Dedifferentiated amniotic fluid mesenchymal stem cell (primary cell): ENCODE measurements at regions not wholly inside any gene's neighbourhood (a gene's known extent, or its start where the extent isn't known, plus 50 kb on each side); places are given as distances from the start of the nearest gene placed in this dataset.

Experiments used
- DNase-seq: peaks from one replicate; pipeline ENCODE4 v3.0.0-alpha.2; 2016; ENCODE audit errors: extremely low spot score

DNA sequence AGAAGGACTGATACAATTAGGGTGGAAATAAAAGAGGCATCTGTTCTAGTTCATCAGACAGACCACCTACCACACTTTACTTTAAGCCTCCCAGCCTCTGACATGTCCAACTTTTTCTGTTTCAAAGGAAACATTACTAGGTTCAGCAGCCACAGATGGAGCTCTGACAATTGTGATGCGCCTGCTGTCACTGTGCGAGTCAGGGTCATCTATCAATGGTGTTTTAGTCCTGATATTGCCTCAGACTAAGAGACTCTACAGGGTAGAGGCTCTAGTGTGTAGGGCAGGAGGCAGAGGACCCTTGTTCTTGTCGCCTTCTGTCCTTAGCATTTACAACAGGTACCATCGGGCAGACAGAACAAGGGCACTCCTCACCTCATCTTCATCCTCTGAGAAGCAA, 685.0 kb upstream of the SGCG start:
- DNase-seq, result no peak

DNA sequence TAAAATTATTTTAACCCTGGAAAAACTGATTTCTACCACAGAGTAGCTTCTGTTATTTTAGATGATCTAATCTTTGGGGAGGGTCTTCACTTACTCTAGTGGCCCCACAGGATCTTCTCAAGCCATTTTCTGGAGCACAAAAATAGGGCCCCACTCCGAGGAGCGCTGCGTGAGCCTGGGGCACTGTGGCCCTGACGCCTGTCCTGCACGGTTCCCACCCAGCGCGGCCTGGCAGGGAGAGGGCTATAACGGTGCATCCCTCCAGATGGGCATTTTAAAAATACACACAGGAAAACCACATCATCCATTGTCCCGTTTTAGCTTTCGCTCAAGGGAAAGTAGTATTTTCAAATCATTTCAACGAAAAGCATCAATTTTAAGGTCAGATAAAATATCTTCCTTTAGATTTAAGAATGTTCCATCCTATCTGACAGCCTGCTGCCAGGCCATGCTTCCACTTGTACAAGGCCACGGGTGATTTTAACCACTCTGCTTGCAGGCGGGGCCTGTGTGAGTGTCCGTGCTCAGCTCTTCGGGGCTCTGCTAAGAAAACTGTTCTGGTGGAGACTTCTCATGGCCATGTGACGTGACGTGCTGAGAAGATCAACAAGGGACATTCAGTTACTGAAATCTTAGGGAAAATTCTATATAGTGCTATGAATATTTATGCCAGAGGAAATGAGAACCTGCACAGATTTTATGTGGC, 683.8 kb upstream of the SGCG start:
- no peak for DNase-seq

DNA sequence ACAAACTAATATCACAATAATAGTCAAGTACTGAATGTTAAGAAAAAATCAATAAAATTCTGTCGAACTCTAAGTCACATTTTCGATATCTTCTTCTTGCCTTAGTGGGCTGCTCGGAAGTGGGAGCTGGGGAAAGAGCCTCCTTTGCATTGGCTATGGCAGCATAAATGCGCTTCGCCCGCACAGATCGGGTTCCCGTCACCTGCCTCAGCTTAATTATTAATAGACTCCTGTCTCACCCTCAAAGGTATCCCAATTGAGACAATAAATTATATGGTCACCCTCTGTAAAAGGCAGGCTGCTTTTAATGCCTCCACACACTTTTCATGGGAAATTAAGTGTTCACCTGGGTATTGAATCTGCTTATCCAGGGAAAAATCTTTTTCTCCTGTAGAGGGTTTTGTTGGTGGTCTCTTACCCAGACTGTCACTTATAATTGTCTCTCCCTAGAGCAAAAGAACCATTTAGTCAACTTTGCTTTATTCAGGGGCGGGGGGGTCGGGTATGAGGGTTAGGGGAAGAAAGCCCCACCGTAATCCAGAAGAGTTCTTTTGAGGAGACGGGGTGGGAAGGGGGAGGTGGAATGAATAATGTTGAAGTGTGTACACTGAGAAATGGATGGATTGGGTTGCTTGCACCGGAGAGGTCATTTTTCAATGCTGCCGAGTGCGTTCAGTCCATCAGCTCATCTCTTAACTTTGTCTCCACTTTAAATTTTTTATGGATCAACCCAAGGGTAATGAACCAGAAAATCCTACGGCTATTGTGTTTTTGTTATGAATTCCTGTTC, 682.6 kb upstream of the SGCG start:
- no peak for DNase-seq

DNA sequence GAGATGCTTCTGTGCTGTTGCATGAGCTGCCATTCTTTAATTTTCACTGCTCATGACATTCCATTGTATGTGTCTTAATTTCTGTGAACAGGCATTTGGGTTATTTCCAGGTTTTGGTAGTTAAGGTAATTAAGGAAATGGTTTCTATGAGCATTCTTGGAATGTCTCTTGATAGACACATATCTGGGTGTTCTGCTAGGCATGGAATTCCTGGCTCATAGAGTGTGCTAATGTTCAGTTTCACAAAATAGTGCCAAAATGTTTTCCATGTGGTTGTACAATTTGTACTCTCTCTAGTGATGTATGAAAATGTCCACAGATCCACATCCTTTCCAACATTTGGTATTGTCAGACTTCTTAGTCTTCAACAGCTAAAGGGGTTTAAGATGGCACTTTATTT, 680.9 kb upstream of the SGCG start:
- no peak for DNase-seq

DNA sequence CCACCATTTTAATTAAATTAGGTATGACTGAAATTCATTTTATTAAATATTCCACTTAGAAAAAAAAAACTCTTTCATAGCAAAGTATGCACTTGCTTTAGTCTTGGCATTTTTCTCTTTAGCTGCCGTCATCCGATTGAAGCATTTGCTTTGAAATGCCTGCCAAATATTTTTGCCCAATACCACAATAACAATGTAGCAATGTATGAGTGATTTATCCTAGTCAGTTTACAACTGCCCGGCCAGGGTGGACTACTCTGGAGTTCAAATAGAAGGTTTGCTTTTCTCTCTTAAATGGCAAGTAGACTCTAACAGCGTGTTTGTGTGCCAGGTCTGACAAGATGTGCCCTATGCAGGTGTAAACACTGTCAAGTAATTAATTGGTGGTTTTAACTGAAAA, 675.3 kb upstream of the SGCG start:
- no peak for DNase-seq

DNA sequence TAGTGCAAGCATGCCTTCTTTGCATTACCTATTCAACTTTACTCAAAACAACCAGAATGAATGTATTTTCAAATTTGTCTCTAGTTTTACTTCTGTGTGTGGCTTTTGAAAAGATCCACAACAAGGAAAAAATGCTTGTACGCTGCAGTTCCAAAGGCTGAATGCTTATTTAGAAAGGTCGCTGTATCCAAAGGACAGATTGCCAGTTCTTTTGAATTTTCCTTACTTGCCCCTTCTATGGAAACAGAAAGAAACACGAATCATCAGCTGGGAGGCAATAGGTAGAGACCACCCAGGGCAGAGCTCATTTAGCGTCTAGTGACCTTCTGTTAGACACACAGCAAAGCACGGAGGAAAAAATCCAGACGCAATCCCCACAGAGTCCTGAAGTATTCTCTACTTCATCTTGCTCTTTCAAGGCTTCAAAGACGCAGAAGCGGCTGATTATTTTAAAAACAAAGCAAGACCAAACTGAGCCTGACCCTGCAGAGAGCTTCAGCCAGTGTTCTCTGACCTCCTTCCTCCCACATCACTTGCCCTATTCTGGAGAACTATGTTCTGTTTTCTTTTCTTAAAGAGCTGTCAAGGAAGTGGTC, 674.6 kb upstream of the SGCG start:
- DNase-seq, result no peak

DNA sequence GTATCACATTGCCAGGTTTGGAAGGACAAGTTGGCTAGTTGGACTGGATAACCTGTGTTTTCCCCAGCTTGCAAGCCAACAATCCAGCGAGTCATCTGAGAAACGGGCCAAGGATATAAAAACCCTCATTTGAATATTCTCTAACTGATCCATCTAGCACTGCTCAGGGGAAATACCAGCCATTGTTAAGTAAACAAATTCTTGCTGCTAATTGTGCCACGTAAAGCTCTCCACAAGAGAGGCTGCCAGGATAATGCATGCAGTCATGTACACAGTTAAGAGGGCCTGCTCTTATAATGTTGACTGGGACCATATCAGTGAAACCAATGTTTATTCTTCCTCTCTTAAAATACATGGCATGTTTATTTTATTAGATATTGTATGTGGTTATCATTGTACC, 663.2 kb upstream of the SGCG start:
- no peak for DNase-seq

DNA sequence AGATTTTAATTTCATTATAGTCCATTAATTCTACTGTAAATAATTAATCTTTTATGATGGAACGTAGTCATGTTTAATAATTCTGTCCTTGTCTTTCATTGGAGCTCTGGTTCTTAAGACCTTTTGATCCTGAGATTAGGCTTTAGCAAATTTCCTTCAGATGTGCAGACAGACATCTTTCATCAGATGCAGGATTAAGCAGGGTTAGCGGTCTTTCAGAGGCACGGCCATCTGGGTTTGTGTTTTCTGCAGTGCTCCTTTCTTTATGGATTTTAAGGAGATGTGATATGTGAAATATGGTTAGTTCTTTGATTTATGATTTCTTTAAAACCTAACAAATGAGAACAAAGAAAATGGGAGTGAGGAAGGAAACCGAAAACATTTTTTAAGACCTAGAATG, 643.9 kb upstream of the SGCG start:
- DNase-seq, result no peak

DNA sequence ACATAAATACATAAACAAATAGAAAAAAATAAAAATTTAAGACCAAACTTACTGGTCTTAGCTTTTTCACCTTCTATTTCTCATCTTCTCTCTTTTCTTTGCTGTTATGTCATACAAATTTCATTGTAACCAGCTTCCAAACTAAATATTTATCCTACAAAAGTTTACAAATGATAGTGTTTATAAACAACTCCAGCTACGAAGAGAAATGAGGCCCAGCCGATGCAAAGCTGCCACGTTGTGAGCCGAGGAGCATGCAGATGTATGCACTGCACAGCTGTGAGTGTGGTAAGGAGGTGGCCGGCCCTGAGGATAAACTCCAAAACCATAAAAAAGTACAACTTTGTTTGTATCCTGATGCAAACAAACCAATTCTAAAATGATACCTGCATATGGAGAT, 642.4 kb upstream of the SGCG start:
- no peak for DNase-seq

DNA sequence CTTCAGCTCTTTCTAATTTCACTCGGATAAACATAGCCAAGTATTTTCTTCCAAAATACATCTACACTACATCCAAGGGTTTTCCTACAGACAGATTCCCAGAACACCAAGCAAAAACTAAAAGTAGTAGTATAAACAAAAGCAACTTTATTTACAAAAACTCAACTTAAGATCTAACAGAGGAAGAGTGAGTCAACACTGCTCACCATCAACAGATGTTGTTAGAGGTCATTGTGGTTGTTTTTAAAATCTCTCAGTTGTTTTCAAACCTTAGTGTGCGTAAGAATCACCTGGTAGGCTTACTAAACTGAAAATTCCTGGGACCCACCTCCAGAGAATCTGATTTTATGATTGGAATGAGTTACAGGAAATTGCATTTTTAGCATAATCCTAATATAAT, 631.7 kb upstream of the SGCG start:
- no peak for DNase-seq

DNA sequence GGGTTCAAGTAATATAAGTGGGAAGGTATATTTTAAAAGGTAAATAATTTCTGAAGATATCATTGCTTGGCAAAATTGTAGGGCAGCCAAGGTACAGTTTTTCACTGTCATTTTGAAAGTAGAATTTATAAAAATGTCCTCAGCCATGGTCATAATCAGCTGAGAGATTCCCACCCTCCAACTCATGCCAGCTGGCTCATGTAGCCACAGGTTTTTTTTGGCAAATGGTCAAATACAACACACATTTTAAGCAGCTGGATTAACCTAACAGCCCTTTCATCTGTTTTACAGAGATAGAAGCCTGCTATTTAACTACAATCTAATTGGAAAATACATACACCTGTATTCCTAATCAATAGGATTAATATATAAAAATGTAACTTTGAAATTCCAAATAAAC, 619.2 kb upstream of the SGCG start:
- no peak for DNase-seq

DNA sequence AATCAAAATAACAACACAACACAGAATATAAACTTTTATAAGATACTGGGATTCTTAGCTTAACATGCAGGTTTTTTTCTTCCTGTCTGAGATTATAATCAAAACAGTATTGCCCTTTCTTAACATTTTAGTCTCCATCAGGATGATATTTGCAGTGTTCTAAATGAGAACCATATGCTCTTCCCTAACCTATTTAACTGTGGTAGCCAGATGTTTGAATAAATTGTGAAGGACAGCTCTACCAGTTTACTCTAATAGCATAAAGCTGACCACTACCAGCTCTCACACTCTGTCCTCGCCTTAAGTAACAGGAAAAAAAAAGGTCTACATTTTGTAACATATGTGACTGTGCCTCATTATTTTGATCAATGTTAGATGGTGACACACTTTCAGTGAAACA, 618.7 kb upstream of the SGCG start:
- no peak for DNase-seq

DNA sequence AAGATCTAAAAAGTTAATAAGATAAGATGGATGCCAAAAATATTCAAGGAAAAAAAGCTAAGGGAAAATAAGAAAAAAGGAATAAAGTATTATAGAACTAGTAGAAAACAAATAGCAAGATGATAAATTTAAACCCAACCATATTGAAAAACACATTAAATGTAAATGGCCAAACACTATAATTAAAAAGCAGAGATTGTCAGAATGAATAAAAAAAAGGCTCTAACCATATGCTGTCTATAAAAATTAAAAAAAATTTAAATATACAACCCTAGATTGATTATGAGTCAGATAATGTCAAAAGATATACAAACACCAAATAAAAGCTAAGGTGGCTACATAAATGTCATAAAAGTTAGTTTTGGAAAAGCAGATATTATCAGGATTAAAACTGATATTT, 617.5 kb upstream of the SGCG start:
- DNase-seq, result no peak

DNA sequence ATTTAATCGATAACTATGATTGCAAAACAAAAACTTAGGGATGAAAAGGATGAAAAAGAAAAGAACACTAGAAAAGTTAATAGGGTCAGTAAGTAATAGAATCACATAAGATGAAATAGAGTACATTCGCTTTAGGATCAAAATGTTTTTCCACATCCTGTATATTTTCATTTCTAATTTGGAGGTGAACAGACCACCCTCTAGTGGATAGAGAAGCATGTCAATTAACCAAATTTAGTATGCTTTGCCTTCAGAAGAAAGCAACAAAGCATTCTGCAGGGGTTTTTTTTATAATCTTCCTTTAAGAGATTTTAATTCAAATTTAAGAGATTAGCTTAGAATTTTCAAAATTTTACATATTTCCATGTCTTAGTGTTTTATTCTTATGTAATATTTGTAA, 611.0 kb upstream of the SGCG start:
- no peak for DNase-seq

DNA sequence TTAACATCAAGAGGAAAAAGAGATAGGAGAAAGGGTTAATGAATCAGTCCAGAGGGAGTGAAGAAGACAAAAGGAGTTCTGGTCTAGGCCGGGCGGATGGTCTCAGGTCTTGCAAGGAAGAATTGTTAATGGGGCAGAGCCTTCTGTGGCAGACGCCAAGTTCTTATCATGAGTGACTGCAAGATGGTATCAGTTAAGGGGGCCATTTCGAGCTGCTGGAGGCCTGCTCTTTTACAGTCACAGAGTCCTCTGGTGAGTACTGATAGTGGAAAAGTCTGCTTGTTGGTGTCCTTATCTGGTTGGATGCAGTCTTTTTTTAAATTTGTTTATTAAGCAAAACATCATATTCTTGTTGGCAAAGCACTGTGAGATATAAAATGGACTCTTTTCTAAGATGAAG, 590.9 kb upstream of the SGCG start:
- no peak for DNase-seq

DNA sequence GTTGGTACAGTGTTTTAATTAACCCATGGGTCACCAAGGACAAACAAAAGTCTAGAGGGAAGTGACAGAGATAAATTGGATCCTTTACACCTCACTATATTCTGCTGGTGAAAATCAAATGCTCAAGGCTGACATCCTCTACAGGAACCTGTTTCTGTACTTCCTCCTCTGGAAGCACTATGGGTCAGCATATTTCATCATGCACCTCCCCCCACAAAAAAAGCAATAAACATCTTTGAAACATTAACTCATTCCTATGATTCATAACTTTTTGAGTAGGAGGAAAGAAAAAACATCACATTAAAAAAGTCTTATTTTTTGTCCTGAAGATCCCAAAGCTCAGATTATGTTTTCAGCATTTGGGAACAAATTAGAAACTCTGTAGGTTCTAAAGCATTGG, 588.3 kb upstream of the SGCG start:
- DNase-seq, result no peak

DNA sequence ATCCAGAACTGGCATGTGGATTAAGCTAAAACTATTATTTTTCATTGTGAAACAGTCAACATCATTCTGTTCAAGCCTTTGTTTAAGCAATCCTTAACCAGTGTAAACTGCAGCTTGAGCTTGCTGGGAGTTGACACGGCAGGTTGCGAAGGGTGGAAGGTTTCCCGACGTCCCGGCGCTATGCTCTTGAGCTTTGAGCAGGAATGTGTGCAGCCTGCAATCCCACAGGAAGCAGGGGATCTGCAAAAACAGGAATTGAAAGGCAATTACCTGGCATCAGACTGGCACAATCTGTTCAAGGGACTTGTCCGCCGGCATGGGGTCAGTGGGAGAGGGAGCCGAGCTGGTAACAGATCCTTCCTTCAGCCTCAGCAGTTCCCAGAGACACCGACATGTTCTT, 586.7 kb upstream of the SGCG start:
- no peak for DNase-seq

DNA sequence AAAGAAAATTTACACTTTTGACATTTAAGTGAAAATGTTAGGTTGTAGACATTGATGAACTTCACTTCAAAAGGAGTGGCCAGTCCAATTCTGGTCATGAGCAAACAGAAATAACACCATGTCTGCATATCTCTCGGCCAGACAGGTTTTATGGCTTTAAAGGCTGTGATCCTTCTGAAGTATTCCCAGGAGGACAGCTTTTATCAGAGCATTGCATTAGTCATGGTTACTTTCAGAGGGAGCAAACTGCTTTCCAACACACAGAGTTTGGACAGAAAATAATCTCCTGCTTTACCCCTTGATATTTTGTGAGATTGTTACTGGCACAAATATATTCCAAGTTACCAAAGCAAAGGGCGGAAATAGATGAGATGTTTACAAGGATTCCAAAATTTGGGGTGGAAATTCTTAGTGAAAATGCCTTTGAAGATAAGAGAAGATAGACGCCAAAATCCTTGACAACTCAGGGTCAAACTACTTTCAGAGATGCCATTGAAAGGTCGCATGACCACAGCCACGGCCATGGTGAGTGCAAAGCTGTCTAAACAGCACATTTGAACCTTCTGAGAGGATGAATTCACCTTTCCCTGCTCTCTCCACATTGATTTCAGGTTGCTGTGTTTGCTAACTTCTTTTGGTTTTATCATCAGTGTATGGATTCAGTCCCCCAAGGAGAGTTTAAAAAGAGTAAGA, 584.5 kb upstream of the SGCG start:
- DNase-seq, result no peak

DNA sequence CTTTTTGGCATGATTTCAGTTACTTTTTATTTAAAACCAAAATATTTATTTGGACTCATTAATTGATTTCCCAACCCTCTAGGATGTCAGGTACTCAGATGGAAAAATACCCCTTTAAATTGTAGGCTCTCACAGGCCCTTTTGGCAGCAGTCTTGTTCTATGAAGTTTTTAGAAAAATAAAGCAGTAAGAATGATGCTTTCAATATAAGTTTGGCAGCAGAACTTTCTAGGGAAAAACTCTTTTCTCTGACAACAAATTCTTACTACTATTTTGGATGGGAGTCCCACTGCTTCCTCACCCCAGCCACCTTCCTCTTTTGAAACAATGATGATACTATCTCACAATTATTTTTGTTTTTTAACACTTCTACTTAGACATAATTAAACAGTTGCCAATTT, 581.6 kb upstream of the SGCG start:
- no peak for DNase-seq

DNA sequence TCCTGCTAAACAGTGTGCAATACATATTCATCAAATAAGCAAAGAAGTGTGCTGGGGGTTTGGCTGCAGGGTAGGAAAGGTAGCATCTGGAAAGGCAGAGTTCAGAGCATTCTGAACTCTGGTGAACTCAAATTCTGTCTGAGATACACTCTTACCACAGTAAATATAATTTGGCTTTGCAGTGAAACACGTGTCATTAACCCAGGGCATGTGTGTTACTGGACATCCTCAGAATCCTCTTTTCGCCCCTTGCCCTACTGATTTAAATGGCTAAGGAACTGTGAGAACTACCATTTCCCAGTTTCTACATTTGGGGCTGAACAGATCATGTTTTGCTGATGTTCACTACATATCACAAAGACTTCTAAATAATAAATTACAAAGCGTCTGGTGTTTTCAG, 562.8 kb upstream of the SGCG start:
- no peak for DNase-seq

DNA sequence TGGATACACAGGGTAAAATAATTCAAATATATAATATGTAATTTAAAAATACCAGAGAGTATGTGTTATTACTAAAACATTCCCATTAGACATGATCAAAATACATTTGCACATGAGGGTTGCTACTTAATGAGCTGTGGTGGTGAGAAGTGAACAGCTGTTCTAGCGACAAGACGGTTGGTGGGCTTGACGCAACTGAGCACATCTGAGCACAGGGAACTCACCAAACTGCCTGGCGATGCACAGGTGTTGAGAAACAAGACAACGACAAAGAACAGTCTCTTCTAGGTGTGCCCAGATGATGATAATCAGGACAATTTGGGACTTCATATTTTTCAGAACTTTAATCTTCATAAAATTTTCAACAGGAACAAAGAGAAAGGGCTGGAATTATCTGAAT, 555.1 kb upstream of the SGCG start:
- DNase-seq, result no peak

DNA sequence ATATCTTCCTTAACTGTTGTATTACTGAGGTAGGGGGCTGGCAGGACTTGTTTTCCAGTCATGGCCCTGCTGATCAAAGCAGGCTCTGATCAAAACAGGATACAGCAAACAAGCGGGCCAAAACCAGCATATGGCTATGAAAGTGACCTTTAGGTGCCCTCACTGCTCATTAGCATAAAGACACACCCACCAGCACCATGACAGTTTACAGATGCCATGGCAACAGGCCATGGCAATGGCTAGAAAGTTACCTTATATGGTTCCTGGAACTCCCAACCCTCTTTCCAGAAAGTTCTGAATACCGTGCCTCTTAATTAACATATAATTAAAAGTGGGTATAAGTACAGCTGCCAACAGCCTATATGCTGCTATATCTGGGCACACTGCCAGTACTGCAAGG, 551.4 kb upstream of the SGCG start:
- DNase-seq, result no peak

DNA sequence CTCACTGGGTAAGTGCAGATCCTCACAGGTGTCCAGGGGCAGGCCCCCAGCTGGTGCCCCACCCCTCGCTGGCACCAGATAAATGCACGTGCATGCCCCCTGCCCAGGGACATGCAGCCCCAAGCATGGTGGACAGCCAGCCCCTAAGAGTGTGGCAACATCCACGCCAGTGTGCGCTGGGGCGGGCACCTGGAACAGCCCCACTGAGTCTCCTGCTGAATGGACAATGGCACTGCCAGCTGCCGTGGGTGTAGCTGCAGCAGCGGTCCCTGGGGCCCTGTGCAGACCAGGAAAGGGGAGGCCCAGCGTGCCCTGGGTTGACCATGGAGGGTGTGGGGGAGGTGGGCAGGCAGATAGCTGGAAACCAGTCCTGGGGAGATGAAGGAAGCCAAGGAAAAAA, 538.7 kb upstream of the SGCG start:
- DNase-seq, result no peak
